Activated CD8-positive, alpha-beta memory T cell treated with anti-CD3 and anti-CD28 coated beads, Interleukin-2, amount 50 U/mL, for 48 hours (primary cell): ENCODE measurements at regions not wholly inside any gene's neighbourhood (a gene's known extent, or its start where the extent isn't known, plus 50 kb on each side); places are given as distances from the start of the nearest gene placed in this dataset.

Experiments used
- DNase-seq: peaks from one replicate; pipeline ENCODE4 v3.0.0-alpha.2; 2020

GRCh38 chr13:87614276-87614675 lies 56.9 kb upstream of the SLITRK5 start:
- DNase-seq, result no peak
